Suprapubic skin (tissue), 3 donors: ENCODE measurements at regions not wholly inside any gene's neighbourhood (a gene's known extent, or its start where the extent isn't known, plus 50 kb on each side); places are given as distances from the start of the nearest gene placed in this dataset.

ENCODE experiments used
- CTCF ChIP-seq, 2 donors: fragments of 200-600 bp in 1 of 2; fragments of 450-650 bp in 1 of 2; sonication (generic) in 1 of 2; IDR thresholded peaks; one replicate each; pipeline ENCODE4 v1.5.1; 2016 to 2019; ENCODE audit warnings: antibody characterized with exemption in 2 of 2, mild to moderate bottlenecking in 1 of 2, moderate library complexity in 1 of 2
- POLR2A ChIP-seq, 2 donors: fragments of 450-650 bp; IDR thresholded peaks; one replicate each; pipeline ENCODE4 v1.6.1; 2017; ENCODE audit warnings: antibody characterized with exemption in 2 of 2, mild to moderate bottlenecking in 2 of 2, moderate library complexity in 2 of 2

- TF ChIP-seq POLR2A (IDR thresholded peaks at IDR 0.05) (no peak), CTCF (IDR thresholded peaks at IDR 0.05) (no peak)
Observed at GRCh38 chr1:38185913-38186312, 139.3 kb upstream of the POU3F1 start.
